Endothelial cell of umbilical vein (primary cell): ENCODE measurements at regions not wholly inside any gene's neighbourhood (a gene's known extent, or its start where the extent isn't known, plus 50 kb on each side); places are given as distances from the start of the nearest gene placed in this dataset.

Source experiments
- BruUV-seq: library from RNA; stranded (reverse); fragments of 400-500 nt; replicated peaks from 2 replicates; lab custom pipeline; 2021; lab: Mats Ljungman, UMichigan
- CTCF ChIA-PET: fragments of 300-600, 350-600 bp; sonication (Branson Sonifier 250); formaldehyde crosslinking; loops from one replicate; lab custom pipeline; 2021; ENCODE audit warnings: antibody characterized with exemption, inconsistent platforms; lab: Charles Lee
- POLR2A ChIA-PET: fragments of 300-600, 350-600 bp; sonication (Branson Sonifier 250); formaldehyde crosslinking; loops from one replicate; lab custom pipeline; 2021; ENCODE audit warnings: antibody characterized with exemption, inconsistent platforms; lab: Charles Lee
- DNase-seq: peaks from one replicate; pipeline ENCODE4 v3.0.0-alpha.2; 2011; ENCODE audit warnings: low read depth, low spot score
- FAIRE-seq: peaks from 2 replicates; lab custom pipeline; 2011; peaks lifted over from hg19 to GRCh38; lab: Jason Lieb, UNC
- H2AFZ ChIP-seq: 2 replicates; pipeline ENCODE4 v1.6.0; 2012; ENCODE audit warnings: low read depth, low read length, control low read depth, inconsistent platforms
- H3K27ac ChIP-seq: 2 replicates; pipeline ENCODE4 v1.5.1; 2011; ENCODE audit warnings: low read depth, mild to moderate bottlenecking, control low read depth, low read length, moderate library complexity; ENCODE audit not compliant: insufficient read depth
- H3K27me3 ChIP-seq, 2 experiments: 2 replicates each; pipeline versions ENCODE4 v1.6.0 to v1.6.1; 2011; ENCODE audit warnings: low read length in 2 of 2, mixed read lengths in 1 of 2; ENCODE audit not compliant: control insufficient read depth in 2 of 2, insufficient read depth in 2 of 2
- H3K36me3 ChIP-seq, 2 experiments: 2 replicates in 1 of 2; 3 replicates in 1 of 2; pipeline ENCODE4 v1.5.1; 2011; ENCODE audit warnings: low read length in 2 of 2, mild to moderate bottlenecking in 1 of 2, moderate library complexity in 1 of 2; ENCODE audit not compliant: control insufficient read depth in 2 of 2, insufficient read depth in 2 of 2; ENCODE audit errors: extremely low read depth in 1 of 2
- H3K4me1 ChIP-seq: 3 replicates; pipeline ENCODE4 v1.5.1; 2011; ENCODE audit warnings: mild to moderate bottlenecking, low read length; ENCODE audit not compliant: control insufficient read depth, insufficient read depth; ENCODE audit errors: extremely low read depth
- H3K4me2 ChIP-seq: 2 replicates; pipeline ENCODE4 v1.6.1; 2011; ENCODE audit warnings: low read length, control low read depth, mixed read lengths; ENCODE audit not compliant: insufficient read depth
- H3K4me3 ChIP-seq, 3 experiments: fragments of 200-600 bp in 1 of 3; sonication (generic), shearing (Covaris generic) in 1 of 3; replicated peaks in 1 of 3; 2 replicates each; pipeline ENCODE4 v1.5.1; 2011 to 2016; ENCODE audit warnings: control low read depth in 3 of 3, low read length in 3 of 3, mild to moderate bottlenecking in 2 of 3, inconsistent platforms in 1 of 3, low read depth in 1 of 3, moderate library complexity in 1 of 3; ENCODE audit not compliant: insufficient read depth in 1 of 3
- H3K79me2 ChIP-seq: 2 replicates; pipeline ENCODE4 v1.6.0; 2012; ENCODE audit warnings: low read length, inconsistent platforms; ENCODE audit not compliant: control insufficient read depth, insufficient read depth
- H3K9ac ChIP-seq: replicated peaks from 2 replicates; pipeline ENCODE3; 2011; ENCODE audit warnings: low read length, control low read depth; ENCODE audit not compliant: insufficient read depth; ENCODE audit errors: extremely low read depth
- H3K9me1 ChIP-seq: replicated peaks from 3 replicates; pipeline ENCODE4 v1.6.0; 2011; ENCODE audit warnings: mild to moderate bottlenecking, low read length; ENCODE audit not compliant: control insufficient read depth, insufficient read depth; ENCODE audit errors: extremely low read depth
- H3K9me3 ChIP-seq: replicated peaks from 2 replicates; pipeline ENCODE4 v1.5.1; 2012; ENCODE audit warnings: low read length, inconsistent platforms; ENCODE audit not compliant: control insufficient read depth, insufficient read depth
- H4K20me1 ChIP-seq: replicated peaks from 2 replicates; pipeline ENCODE3; 2011; ENCODE audit warnings: mild to moderate bottlenecking, low read length; ENCODE audit not compliant: control insufficient read depth, insufficient read depth; ENCODE audit errors: extremely low read depth
- CTCF ChIP-seq, 2 donors: IDR thresholded peaks; 1 replicate in 1 of 2; 2 replicates in 1 of 2; pipeline ENCODE4 v1.5.1; 2011; ENCODE audit warnings: low read length in 2 of 2, mild to moderate bottlenecking in 2 of 2, moderate library complexity in 2 of 2, control low read depth in 1 of 2, inconsistent platforms in 1 of 2, low read depth in 1 of 2; ENCODE audit not compliant: insufficient read depth in 1 of 2; ENCODE audit errors: extremely low read depth in 1 of 2
- EZH2 ChIP-seq: IDR thresholded peaks from 2 replicates; pipeline ENCODE4 v1.6.1; 2012; ENCODE audit warnings: borderline replicate concordance, low read depth, mild to moderate bottlenecking, moderate library complexity, low read length, inconsistent platforms; ENCODE audit not compliant: severe bottlenecking
- FOS ChIP-seq: IDR thresholded peaks from 2 replicates; pipeline ENCODE4 v1.6.1; 2011; ENCODE audit warnings: mild to moderate bottlenecking, low read length, moderate library complexity, borderline replicate concordance; ENCODE audit not compliant: insufficient read depth
- GATA2 ChIP-seq: IDR thresholded peaks from 2 replicates; pipeline ENCODE4 v1.7.0; 2011; ENCODE audit warnings: low read depth, mild to moderate bottlenecking, moderate library complexity, mixed read lengths, low read length; ENCODE audit not compliant: insufficient read length, insufficient read depth
- JUN ChIP-seq: IDR thresholded peaks from 2 replicates; pipeline ENCODE4 v1.6.1; 2011; ENCODE audit warnings: borderline replicate concordance, low read depth; ENCODE audit not compliant: insufficient read length, insufficient read depth
- MAX ChIP-seq: IDR thresholded peaks from 2 replicates; pipeline ENCODE4 v1.6.1; 2011; ENCODE audit not compliant: insufficient read depth, insufficient read length
- MYC ChIP-seq: IDR thresholded peaks from one replicate; pipeline ENCODE4 v1.6.1; 2011; ENCODE audit warnings: mild to moderate bottlenecking, low read depth, low read length
- POLR2A ChIP-seq: IDR thresholded peaks from 2 replicates; pipeline ENCODE4 v1.6.1; 2012; ENCODE audit warnings: low read depth, mild to moderate bottlenecking, control low read depth, low read length
- POLR2AphosphoS5 ChIP-seq: IDR thresholded peaks from 2 replicates; pipeline ENCODE4 v1.6.1; 2012; ENCODE audit warnings: low read depth, mild to moderate bottlenecking, control low read depth, low read length, moderate library complexity; ENCODE audit not compliant: insufficient read depth
- dilution Hi-C: fragments of 300-500 bp; cut with MboI; formaldehyde crosslinking; loops from one replicate; pipeline ENCODE4 v1.15.0; 2019; ENCODE audit warnings: low sequenced_read_pairs; ENCODE audit not compliant: extremely low pct_ligation_motif_present
- intact Hi-C: fragments of 100-400 bp; cut with micrococcal nuclease; formaldehyde crosslinking; loops from one replicate; pipeline ENCODE4 v1.10.0; 2022

- no TSS peak for BruUV-seq
- H3K4me1 ChIP-seq = no peaks in the 10 kb centered on the region
- DNase-seq = peak; percentile 74
- H3K9ac ChIP-seq = no peak overlapping the region
- no peaks in the 10 kb centered on the region for H3K9me1 ChIP-seq
- H3K9me3 ChIP-seq = no peaks in the 10 kb centered on the region
- POLR2A ChIA-PET = no interaction called here
- CTCF ChIA-PET = interaction anchor here (1.0 to 2.8 kb wide), 7 partner anchors 8 to 1314 kb away, joined by 3 to 54 read pairs (median 5); no protein-coding TSS in a partner anchor
- dilution Hi-C loops (no loop called here), intact Hi-C loops (loop anchor here (1.0 to 5.0 kb wide), 5 partner anchors 424 to 1761 kb away; no protein-coding TSS in a partner anchor)
- H3K4me3 ChIP-seq = no peak overlapping the region
- peak; percentile 74 for FAIRE-seq
- H2AFZ ChIP-seq = no peak overlapping the region
- no peaks in the 10 kb centered on the region for H3K27me3 ChIP-seq
- no peaks in the 10 kb centered on the region for H4K20me1 ChIP-seq
- H3K4me2 ChIP-seq = no peak overlapping the region
- peak; percentile 52 to 59 for TF ChIP-seq CTCF (IDR thresholded peaks at IDR 0.05; ENCODE audit: extremely low read depth in 1 of 2, insufficient read depth in 1 of 2, low read depth in 1 of 2, low read length in 2 of 2)
- no peak for TF ChIP-seq POLR2AphosphoS5
- no peaks in the 10 kb centered on the region for H3K36me3 ChIP-seq
- H3K79me2 ChIP-seq = no peaks in the 10 kb centered on the region
- no peak overlapping the region for H3K27ac ChIP-seq
Measured at GRCh38 chr2:34096562-34097171, 497.6 kb upstream of the FAM98A start.

GRCh38 chr2:34093790-34094189 is 494.7 kb upstream of the FAM98A start:
- Histone ChIP-seq H3K4me2 (no peak overlapping the region), H3K79me2 (no peaks in the 10 kb centered on the region), H4K20me1 (no peaks in the 10 kb centered on the region), H3K4me3 (no peak overlapping the region), H2AFZ (no peak overlapping the region), H3K9me3 (no peaks in the 10 kb centered on the region), H3K9ac (no peak overlapping the region), H3K27ac (no peak overlapping the region), H3K36me3 (no peaks in the 10 kb centered on the region), H3K9me1 (no peaks in the 10 kb centered on the region), H3K4me1 (no peaks in the 10 kb centered on the region), H3K27me3 (no peaks in the 10 kb centered on the region)
- FAIRE-seq (no peak), DNase-seq (no peak)
- dilution Hi-C loops (no loop called here), intact Hi-C loops (no loop called here)
- CTCF ChIA-PET = no interaction called here
- POLR2A ChIA-PET = no interaction called here
- TF ChIP-seq MYC (no peak), FOS (no peak), CTCF (IDR thresholded peaks at IDR 0.05; ENCODE audit: extremely low read depth in 1 of 2, insufficient read depth in 1 of 2, low read depth in 1 of 2, low read length in 2 of 2) (no peak), EZH2 (no peak), POLR2A (no peak), GATA2 (no peak), MAX (no peak), POLR2AphosphoS5 (no peak), JUN (no peak)
- no TSS peak for BruUV-seq
